ENCODE measurements at regions not wholly inside any gene's neighbourhood (a gene's known extent, or its start where the extent isn't known, plus 50 kb on each side); places are given as distances from the start of the nearest gene placed in this dataset.

DNA sequence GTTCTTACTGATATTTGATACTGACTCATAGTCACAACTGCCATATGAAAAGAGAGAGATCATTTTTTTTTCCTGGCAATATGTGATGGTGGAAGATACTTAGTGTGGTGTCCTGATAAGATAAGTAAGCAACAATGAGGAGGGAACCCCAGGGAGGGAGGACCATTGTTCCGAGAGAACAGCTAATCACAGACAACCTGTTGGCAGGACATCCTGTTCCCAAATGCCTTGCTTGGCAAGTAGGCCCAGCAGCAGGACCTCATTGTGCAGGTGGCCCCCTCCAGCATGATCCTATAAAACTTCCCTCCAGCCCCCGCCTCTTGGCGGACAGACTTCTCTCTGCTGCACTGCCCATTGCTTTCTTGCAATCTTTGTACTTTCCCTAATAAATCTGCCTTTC, 329.4 kb upstream of the CHRM3 start:
- ATAC-seq (no peak), FAIRE-seq (no peak), DNase-seq (ENCODE audit: low read depth in 1 of 2, low spot score in 1 of 2) (no peak)
- Histone ChIP-seq H3K27ac (no peak overlapping the region), H3K9me3 (no peaks in the 10 kb centered on the region), H3K4me1 (no peaks in the 10 kb centered on the region), H3K4me3 (no peak overlapping the region), H3K4me2 (no peak overlapping the region)
- WGBS (ENCODE audit: missing lambda C conversion rate): 77% methylated on average over 3 of the region's 3 CpGs
- CTCF ChIA-PET: no interaction called here
- POLR2A ChIA-PET: no interaction called here
- TF ChIP-seq HDAC2 (IDR thresholded peaks at IDR 0.05): no peak
- TF ChIP-seq NPAS2 (CRISPR knock-in tag; IDR thresholded peaks at IDR 0.05; ENCODE audit: borderline replicate concordance): no peak

DNA sequence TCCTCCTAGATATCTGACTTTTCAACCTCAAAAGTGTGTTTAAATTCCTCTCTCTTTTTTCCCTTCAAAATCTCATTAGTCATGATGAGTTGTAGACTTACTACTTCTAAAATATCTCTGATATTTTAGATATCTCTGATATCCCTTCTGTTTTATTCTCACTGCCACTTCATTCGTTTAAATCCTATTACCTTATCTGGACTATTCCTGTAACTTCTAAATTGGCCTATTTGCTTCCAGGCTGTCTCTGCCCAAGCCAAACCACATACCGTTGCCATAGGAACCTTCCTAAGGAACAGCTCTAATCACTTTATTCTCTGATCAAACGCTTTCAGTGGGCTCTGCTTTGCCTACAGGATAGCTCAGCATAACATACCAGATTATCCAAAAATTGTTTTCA, 333.1 kb upstream of the CHRM3 start:
- Histone ChIP-seq H3K4me3 (no peak overlapping the region), H3K9me3 (no peaks in the 10 kb centered on the region), H3K27ac (no peak overlapping the region), H3K4me1 (no peaks in the 10 kb centered on the region), H3K4me2 (no peak overlapping the region)
- FAIRE-seq (no peak), ATAC-seq (no peak), DNase-seq (ENCODE audit: low read depth in 1 of 2, low spot score in 1 of 2) (no peak)
- ChIA-PET CTCF (no interaction called here), POLR2A (no interaction called here)
- 4% methylated on average over 3 of the region's 3 CpGs for WGBS (ENCODE audit: missing lambda C conversion rate)
- TF ChIP-seq, protein P1, sequence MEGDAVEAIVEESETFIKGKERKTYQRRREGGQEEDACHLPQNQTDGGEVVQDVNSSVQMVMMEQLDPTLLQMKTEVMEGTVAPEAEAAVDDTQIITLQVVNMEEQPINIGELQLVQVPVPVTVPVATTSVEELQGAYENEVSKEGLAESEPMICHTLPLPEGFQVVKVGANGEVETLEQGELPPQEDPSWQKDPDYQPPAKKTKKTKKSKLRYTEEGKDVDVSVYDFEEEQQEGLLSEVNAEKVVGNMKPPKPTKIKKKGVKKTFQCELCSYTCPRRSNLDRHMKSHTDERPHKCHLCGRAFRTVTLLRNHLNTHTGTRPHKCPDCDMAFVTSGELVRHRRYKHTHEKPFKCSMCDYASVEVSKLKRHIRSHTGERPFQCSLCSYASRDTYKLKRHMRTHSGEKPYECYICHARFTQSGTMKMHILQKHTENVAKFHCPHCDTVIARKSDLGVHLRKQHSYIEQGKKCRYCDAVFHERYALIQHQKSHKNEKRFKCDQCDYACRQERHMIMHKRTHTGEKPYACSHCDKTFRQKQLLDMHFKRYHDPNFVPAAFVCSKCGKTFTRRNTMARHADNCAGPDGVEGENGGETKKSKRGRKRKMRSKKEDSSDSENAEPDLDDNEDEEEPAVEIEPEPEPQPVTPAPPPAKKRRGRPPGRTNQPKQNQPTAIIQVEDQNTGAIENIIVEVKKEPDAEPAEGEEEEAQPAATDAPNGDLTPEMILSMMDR (IDR thresholded peaks at IDR 0.05): no peak
- TF ChIP-seq ESRRA (IDR thresholded peaks at IDR 0.05; ENCODE audit: borderline replicate concordance, low read length): no peak
- TF ChIP-seq, protein P2, sequence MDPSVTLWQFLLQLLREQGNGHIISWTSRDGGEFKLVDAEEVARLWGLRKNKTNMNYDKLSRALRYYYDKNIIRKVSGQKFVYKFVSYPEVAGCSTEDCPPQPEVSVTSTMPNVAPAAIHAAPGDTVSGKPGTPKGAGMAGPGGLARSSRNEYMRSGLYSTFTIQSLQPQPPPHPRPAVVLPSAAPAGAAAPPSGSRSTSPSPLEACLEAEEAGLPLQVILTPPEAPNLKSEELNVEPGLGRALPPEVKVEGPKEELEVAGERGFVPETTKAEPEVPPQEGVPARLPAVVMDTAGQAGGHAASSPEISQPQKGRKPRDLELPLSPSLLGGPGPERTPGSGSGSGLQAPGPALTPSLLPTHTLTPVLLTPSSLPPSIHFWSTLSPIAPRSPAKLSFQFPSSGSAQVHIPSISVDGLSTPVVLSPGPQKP (IDR thresholded peaks at IDR 0.05; ENCODE audit: low read depth, low read length): no peak
- no peak for TF ChIP-seq CBX2 (IDR thresholded peaks at IDR 0.05; ENCODE audit: borderline replicate concordance, low read depth)
- TF ChIP-seq, protein P3, sequence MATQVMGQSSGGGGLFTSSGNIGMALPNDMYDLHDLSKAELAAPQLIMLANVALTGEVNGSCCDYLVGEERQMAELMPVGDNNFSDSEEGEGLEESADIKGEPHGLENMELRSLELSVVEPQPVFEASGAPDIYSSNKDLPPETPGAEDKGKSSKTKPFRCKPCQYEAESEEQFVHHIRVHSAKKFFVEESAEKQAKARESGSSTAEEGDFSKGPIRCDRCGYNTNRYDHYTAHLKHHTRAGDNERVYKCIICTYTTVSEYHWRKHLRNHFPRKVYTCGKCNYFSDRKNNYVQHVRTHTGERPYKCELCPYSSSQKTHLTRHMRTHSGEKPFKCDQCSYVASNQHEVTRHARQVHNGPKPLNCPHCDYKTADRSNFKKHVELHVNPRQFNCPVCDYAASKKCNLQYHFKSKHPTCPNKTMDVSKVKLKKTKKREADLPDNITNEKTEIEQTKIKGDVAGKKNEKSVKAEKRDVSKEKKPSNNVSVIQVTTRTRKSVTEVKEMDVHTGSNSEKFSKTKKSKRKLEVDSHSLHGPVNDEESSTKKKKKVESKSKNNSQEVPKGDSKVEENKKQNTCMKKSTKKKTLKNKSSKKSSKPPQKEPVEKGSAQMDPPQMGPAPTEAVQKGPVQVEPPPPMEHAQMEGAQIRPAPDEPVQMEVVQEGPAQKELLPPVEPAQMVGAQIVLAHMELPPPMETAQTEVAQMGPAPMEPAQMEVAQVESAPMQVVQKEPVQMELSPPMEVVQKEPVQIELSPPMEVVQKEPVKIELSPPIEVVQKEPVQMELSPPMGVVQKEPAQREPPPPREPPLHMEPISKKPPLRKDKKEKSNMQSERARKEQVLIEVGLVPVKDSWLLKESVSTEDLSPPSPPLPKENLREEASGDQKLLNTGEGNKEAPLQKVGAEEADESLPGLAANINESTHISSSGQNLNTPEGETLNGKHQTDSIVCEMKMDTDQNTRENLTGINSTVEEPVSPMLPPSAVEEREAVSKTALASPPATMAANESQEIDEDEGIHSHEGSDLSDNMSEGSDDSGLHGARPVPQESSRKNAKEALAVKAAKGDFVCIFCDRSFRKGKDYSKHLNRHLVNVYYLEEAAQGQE (IDR thresholded peaks at IDR 0.05): no peak
- TF ChIP-seq GATA3 (IDR thresholded peaks at IDR 0.05; ENCODE audit: borderline replicate concordance): no peak

DNA sequence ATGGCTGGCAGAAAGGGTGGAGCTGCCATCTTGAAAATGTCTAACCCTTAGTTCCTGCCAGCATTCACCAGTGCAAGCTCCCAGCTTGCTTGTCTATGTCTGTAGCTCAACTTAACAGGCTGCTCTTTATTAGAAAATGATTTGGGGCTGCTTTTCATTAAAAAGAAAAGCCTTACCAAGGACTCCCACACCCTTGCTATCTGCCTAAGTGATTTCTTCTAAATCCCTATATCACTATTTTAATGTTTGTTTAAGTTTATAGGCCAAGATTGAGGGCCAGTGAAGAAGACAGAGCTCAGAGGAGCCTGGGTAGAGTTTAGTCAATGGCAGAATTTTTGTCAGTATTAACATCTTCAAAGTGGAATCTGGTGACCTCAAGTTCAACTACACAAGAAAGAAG, 336.8 kb upstream of the CHRM3 start:
- CTCF ChIA-PET: no interaction called here
- FAIRE-seq (no peak), ATAC-seq (no peak), DNase-seq (ENCODE audit: low read depth in 1 of 2, low spot score in 1 of 2) (no peak)
- no peak overlapping the region for H3K4me2 ChIP-seq
- H3K9me3 ChIP-seq: no peaks in the 10 kb centered on the region
- no peak overlapping the region for H3K27ac ChIP-seq
- no peak overlapping the region for H3K4me3 ChIP-seq
- no peaks in the 10 kb centered on the region for H3K4me1 ChIP-seq
- POLR2A ChIA-PET: no interaction called here
- no peak for TF ChIP-seq JUN (IDR thresholded peaks at IDR 0.05)
- no peak for TF ChIP-seq EHF (CRISPR knock-in tag; IDR thresholded peaks at IDR 0.05)
- TF ChIP-seq, protein P4, sequence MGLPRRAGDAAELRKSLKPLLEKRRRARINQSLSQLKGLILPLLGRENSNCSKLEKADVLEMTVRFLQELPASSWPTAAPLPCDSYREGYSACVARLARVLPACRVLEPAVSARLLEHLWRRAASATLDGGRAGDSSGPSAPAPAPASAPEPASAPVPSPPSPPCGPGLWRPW (IDR thresholded peaks at IDR 0.05): no peak
- no peak for TF ChIP-seq CEBPB (IDR thresholded peaks at IDR 0.05)
- TF ChIP-seq RCOR1 (IDR thresholded peaks at IDR 0.05; ENCODE audit: low read depth, low read length): no peak
- no peak for TF ChIP-seq ZFP36 (IDR thresholded peaks at IDR 0.05; ENCODE audit: borderline replicate concordance, partially characterized antibody)
- no peak for TF ChIP-seq NR3C1 (IDR thresholded peaks at IDR 0.05)
- TF ChIP-seq, protein P5, sequence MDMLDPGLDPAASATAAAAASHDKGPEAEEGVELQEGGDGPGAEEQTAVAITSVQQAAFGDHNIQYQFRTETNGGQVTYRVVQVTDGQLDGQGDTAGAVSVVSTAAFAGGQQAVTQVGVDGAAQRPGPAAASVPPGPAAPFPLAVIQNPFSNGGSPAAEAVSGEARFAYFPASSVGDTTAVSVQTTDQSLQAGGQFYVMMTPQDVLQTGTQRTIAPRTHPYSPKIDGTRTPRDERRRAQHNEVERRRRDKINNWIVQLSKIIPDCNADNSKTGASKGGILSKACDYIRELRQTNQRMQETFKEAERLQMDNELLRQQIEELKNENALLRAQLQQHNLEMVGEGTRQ (IDR thresholded peaks at IDR 0.05): no peak
- no peak for TF ChIP-seq MAFK (IDR thresholded peaks at IDR 0.05; ENCODE audit: partially characterized antibody)
- TF ChIP-seq CBX8 (IDR thresholded peaks at IDR 0.05): no peak
- no peak for TF ChIP-seq HDAC2 (IDR thresholded peaks at IDR 0.05)
- TF ChIP-seq, protein P2 (IDR thresholded peaks at IDR 0.05; ENCODE audit: low read depth, low read length): no peak
- TF ChIP-seq, protein P6, sequence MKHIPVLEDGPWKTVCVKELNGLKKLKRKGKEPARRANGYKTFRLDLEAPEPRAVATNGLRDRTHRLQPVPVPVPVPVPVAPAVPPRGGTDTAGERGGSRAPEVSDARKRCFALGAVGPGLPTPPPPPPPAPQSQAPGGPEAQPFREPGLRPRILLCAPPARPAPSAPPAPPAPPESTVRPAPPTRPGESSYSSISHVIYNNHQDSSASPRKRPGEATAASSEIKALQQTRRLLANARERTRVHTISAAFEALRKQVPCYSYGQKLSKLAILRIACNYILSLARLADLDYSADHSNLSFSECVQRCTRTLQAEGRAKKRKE (CRISPR knock-in tag; IDR thresholded peaks at IDR 0.05; ENCODE audit: low read depth): no peak
- TF ChIP-seq NFE2L2 (conservative IDR thresholded peaks at IDR 0.05; ENCODE audit: low read length): no peak
- TF ChIP-seq, protein P1 (IDR thresholded peaks at IDR 0.05): no peak
- no peak for TF ChIP-seq RAD21 (conservative IDR thresholded peaks at IDR 0.05 in 1 of 2, IDR thresholded peaks at IDR 0.05 in 1 of 2)
- no peak for TF ChIP-seq SMC3 (IDR thresholded peaks at IDR 0.05)
